Mesenchymal stem cell (in vitro differentiated cells and primary cell): ENCODE measurements at regions not wholly inside any gene's neighbourhood (a gene's known extent, or its start where the extent isn't known, plus 50 kb on each side); places are given as distances from the start of the nearest gene placed in this dataset.

ENCODE experiments used
- DNase-seq: peaks from one replicate; pipeline ENCODE4 v3.0.0-alpha.2; 2013
- H2AFZ ChIP-seq: one replicate; pipeline ENCODE4 v1.6.1; 2013; ENCODE audit warnings: low read depth, mild to moderate bottlenecking, control low read depth, inconsistent platforms, low read length, moderate library complexity
- H2AK5ac ChIP-seq: 2 replicates; pipeline ENCODE4 v1.6.1; 2013; ENCODE audit warnings: low read length, moderate library complexity, mild to moderate bottlenecking, inconsistent platforms; ENCODE audit not compliant: severe bottlenecking
- H2BK120ac ChIP-seq: one replicate; pipeline ENCODE4 v1.6.1; 2013; ENCODE audit warnings: low read depth, mild to moderate bottlenecking, inconsistent platforms, low read length, moderate library complexity
- H2BK12ac ChIP-seq, 2 experiments: one replicate each; pipeline ENCODE4 v1.6.1; 2013; ENCODE audit warnings: inconsistent platforms in 2 of 2, low read length in 2 of 2, mild to moderate bottlenecking in 2 of 2, moderate library complexity in 2 of 2, control low read depth in 1 of 2
- H2BK15ac ChIP-seq: one replicate; pipeline ENCODE4 v1.6.1; 2013; ENCODE audit warnings: mild to moderate bottlenecking, low read depth, inconsistent platforms; ENCODE audit not compliant: poor library complexity, severe bottlenecking
- H2BK5ac ChIP-seq: 2 replicates; pipeline ENCODE4 v1.6.1; 2013; ENCODE audit warnings: low read depth, mild to moderate bottlenecking, low read length, control low read depth, inconsistent platforms; ENCODE audit not compliant: poor library complexity, severe bottlenecking
- H3K14ac ChIP-seq, 2 experiments: one replicate each; pipeline ENCODE4 v1.6.1; 2013; ENCODE audit warnings: inconsistent platforms in 2 of 2, low read length in 2 of 2, control low read depth in 1 of 2, mild to moderate bottlenecking in 1 of 2, moderate library complexity in 1 of 2
- H3K18ac ChIP-seq, 2 experiments: one replicate each; pipeline ENCODE4 v1.6.1; 2013; ENCODE audit warnings: inconsistent platforms in 2 of 2, low read length in 2 of 2, control low read depth in 1 of 2, low read depth in 1 of 2, mild to moderate bottlenecking in 1 of 2
- H3K23ac ChIP-seq, 2 experiments: one replicate each; pipeline ENCODE4 v1.6.1; 2013; ENCODE audit warnings: inconsistent platforms in 2 of 2, low read length in 2 of 2, mild to moderate bottlenecking in 2 of 2, moderate library complexity in 2 of 2, control low read depth in 1 of 2
- H3K27ac ChIP-seq: 2 replicates; pipeline ENCODE4 v1.5.1; 2013; ENCODE audit warnings: mild to moderate bottlenecking, moderate library complexity, low read length, control low read depth, inconsistent platforms; ENCODE audit not compliant: poor library complexity, severe bottlenecking
- H3K27me3 ChIP-seq, 2 experiments: 2 replicates each; pipeline versions ENCODE4 v1.6.1 to v1.7.0; 2013; ENCODE audit warnings: low read length in 2 of 2, mild to moderate bottlenecking in 2 of 2, moderate library complexity in 2 of 2, control low read depth in 1 of 2, inconsistent platforms in 1 of 2; ENCODE audit not compliant: control insufficient read depth in 1 of 2, insufficient read depth in 1 of 2
- H3K36me3 ChIP-seq, 2 experiments: 2 replicates each; pipeline versions ENCODE4 v1.6.1 to v1.7.0; 2013; ENCODE audit warnings: low read length in 2 of 2, control low read depth in 1 of 2, inconsistent platforms in 1 of 2, low read depth in 1 of 2, mild to moderate bottlenecking in 1 of 2; ENCODE audit not compliant: insufficient read depth in 2 of 2, control insufficient read depth in 1 of 2
- H3K4ac ChIP-seq, 2 experiments: one replicate each; pipeline ENCODE4 v1.6.1; 2013; ENCODE audit warnings: inconsistent platforms in 2 of 2, low read length in 2 of 2, mild to moderate bottlenecking in 2 of 2, moderate library complexity in 2 of 2, control low read depth in 1 of 2, low read depth in 1 of 2
- H3K4me1 ChIP-seq: 2 replicates; pipeline ENCODE4 v1.6.1; 2013; ENCODE audit warnings: low read depth, low read length, control low read depth; ENCODE audit not compliant: control insufficient read depth, insufficient read depth
- H3K4me2 ChIP-seq: 2 replicates; pipeline ENCODE4 v1.6.1; 2013; ENCODE audit warnings: low read length, mild to moderate bottlenecking, inconsistent platforms; ENCODE audit not compliant: poor library complexity, severe bottlenecking
- H3K4me3 ChIP-seq, 2 experiments: 2 replicates each; pipeline versions ENCODE4 v1.5.1 to v1.7.0; 2013; ENCODE audit warnings: low read length in 2 of 2, mild to moderate bottlenecking in 2 of 2, control low read depth in 1 of 2, low read depth in 1 of 2; ENCODE audit not compliant: insufficient read depth in 1 of 2
- H3K79me1 ChIP-seq: replicated peaks from 2 replicates; pipeline ENCODE4 v1.6.1; 2013; ENCODE audit warnings: mild to moderate bottlenecking, control low read depth, low read length, inconsistent platforms; ENCODE audit not compliant: poor library complexity, severe bottlenecking
- H3K9ac ChIP-seq: 2 replicates; pipeline ENCODE4 v1.7.0; 2013; ENCODE audit warnings: mild to moderate bottlenecking, low read length, moderate library complexity
- H3K9me3 ChIP-seq: 2 replicates; pipeline ENCODE4 v1.7.0; 2013; ENCODE audit warnings: mild to moderate bottlenecking, low read length; ENCODE audit not compliant: control insufficient read depth
- H4K8ac ChIP-seq: one replicate; pipeline ENCODE4 v1.6.1; 2013; ENCODE audit warnings: inconsistent platforms, mild to moderate bottlenecking, low read length, moderate library complexity
- H4K91ac ChIP-seq: one replicate; pipeline ENCODE4 v1.6.1; 2013; ENCODE audit warnings: mild to moderate bottlenecking, low read length, inconsistent platforms
- WGBS: methylation state at CpG from one replicate; pipeline ENCODE4 v1.1.7; 2013; ENCODE audit warnings: mixed read lengths; 5-methylcytosine and 5-hydroxymethylcytosine counted together

DNA sequence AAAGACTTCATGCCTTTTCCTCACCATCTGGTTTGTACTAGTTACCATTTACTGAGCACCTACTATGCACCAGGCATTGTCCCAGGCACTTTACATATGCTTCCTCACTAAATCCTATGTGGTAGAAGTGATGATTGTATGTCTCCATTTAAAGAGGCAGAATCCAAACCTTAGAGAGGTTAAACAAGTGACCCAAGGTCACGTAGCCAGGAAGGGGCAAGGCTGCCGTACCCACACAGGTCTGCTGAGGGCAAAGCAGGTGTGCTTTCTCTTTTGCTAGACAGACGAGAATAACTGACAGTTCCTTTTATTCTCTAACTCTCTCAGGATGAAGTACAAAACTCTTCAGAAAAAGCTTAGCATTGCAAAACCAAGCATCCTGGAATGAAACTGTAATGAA lies 235.2 kb upstream of the SRRM4 start:
- H3K9me3 ChIP-seq = peaks cover 4% of the 10 kb centered on the region
- no peak overlapping the region for H2AFZ ChIP-seq
- H2BK15ac ChIP-seq = no peak overlapping the region
- no peak overlapping the region for H3K4me2 ChIP-seq
- no peak overlapping the region for H3K4me3 ChIP-seq
- H3K23ac ChIP-seq = no peak overlapping the region
- no peaks in the 10 kb centered on the region for H3K4me1 ChIP-seq
- no peaks in the 10 kb centered on the region for H3K79me1 ChIP-seq
- H2BK12ac ChIP-seq = no peak overlapping the region
- H2BK120ac ChIP-seq = no peak overlapping the region
- no peak overlapping the region for H3K14ac ChIP-seq
- H3K4ac ChIP-seq = no peak overlapping the region
- no peaks in the 10 kb centered on the region for H3K27me3 ChIP-seq
- no peak overlapping the region for H3K27ac ChIP-seq
- H2AK5ac ChIP-seq = no peak overlapping the region
- H4K91ac ChIP-seq = no peak overlapping the region
- WGBS = 57% methylated on average over 2 of the region's 3 CpGs
- no peak overlapping the region for H4K8ac ChIP-seq
- H2BK5ac ChIP-seq = no peak overlapping the region
- no peak for DNase-seq
- no peak overlapping the region for H3K18ac ChIP-seq
- H3K36me3 ChIP-seq = no peaks in the 10 kb centered on the region
- H3K9ac ChIP-seq = no peak overlapping the region

DNA sequence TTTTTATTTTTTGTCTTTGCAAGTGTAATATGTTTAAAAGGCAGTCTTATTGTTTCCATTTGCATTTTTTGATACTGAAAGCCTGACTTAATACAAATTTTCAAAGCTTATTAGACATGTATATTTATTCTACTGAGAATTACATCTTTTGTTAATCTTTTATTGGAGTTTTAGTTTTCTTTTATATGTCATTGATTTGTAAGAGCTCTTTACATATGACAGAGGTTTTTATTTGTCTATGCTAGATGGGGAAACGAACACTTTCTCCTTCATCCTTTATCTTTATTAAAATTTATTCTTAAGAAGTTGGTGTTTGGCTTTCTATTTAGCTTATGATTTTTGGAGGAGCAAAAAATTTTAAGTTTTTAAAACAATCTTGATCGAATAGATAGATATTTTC lies 234.4 kb upstream of the SRRM4 start:
- no peaks in the 10 kb centered on the region for H3K36me3 ChIP-seq
- no peak overlapping the region for H3K23ac ChIP-seq
- no peak overlapping the region for H3K9ac ChIP-seq
- H3K79me1 ChIP-seq = no peaks in the 10 kb centered on the region
- peaks cover 8% of the 10 kb centered on the region for H3K9me3 ChIP-seq
- DNase-seq = no peak
- H2BK12ac ChIP-seq = no peak overlapping the region
- no peak overlapping the region for H4K8ac ChIP-seq
- H2AK5ac ChIP-seq = no peak overlapping the region
- H3K4me3 ChIP-seq = no peak overlapping the region
- H2BK15ac ChIP-seq = no peak overlapping the region
- no peak overlapping the region for H3K4me2 ChIP-seq
- H3K27ac ChIP-seq = no peak overlapping the region
- H2BK5ac ChIP-seq = no peak overlapping the region
- H2BK120ac ChIP-seq = no peak overlapping the region
- H3K4me1 ChIP-seq = no peaks in the 10 kb centered on the region
- H2AFZ ChIP-seq = no peak overlapping the region
- 76% methylated on average over 1 of the region's 2 CpGs for WGBS
- no peaks in the 10 kb centered on the region for H3K27me3 ChIP-seq
- no peak overlapping the region for H4K91ac ChIP-seq
- H3K4ac ChIP-seq = no peak overlapping the region
- no peak overlapping the region for H3K18ac ChIP-seq
- no peak overlapping the region for H3K14ac ChIP-seq

DNA sequence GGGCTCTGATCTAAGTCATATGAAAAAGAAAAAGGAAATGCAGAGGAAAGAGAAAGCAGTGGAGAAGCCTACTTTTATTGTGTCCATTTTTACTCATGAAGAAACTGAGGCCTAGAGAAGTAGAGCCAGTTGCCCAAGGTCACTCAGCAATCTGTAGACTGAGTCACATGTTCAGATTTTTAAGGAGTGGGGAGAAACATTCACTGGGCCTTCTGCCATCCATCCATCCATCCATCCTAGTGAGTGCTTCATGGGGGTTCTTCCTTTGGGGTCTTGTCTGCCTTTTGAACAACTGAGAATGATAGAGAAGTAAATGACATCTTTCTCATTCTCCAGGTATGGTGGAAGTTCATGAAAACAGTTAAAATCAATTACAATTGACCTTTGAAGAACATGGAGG lies 233.6 kb upstream of the SRRM4 start:
- no peak overlapping the region for H3K14ac ChIP-seq
- no peak overlapping the region for H3K4me3 ChIP-seq
- H3K18ac ChIP-seq = no peak overlapping the region
- H2AFZ ChIP-seq = no peak overlapping the region
- no peak overlapping the region for H2AK5ac ChIP-seq
- H3K27me3 ChIP-seq = no peaks in the 10 kb centered on the region
- no peak overlapping the region for H3K4ac ChIP-seq
- no peaks in the 10 kb centered on the region for H3K36me3 ChIP-seq
- H3K9me3 ChIP-seq = peaks cover 7% of the 10 kb centered on the region
- H2BK5ac ChIP-seq = no peak overlapping the region
- no peak for DNase-seq
- no peak overlapping the region for H4K8ac ChIP-seq
- H4K91ac ChIP-seq = no peak overlapping the region
- H3K23ac ChIP-seq = no peak overlapping the region
- H3K9ac ChIP-seq = no peak overlapping the region
- no peak overlapping the region for H3K4me2 ChIP-seq
- H2BK120ac ChIP-seq = no peak overlapping the region
- no peak overlapping the region for H2BK12ac ChIP-seq
- H3K79me1 ChIP-seq = no peaks in the 10 kb centered on the region
- H2BK15ac ChIP-seq = no peak overlapping the region
- no peak overlapping the region for H3K27ac ChIP-seq
- H3K4me1 ChIP-seq = no peaks in the 10 kb centered on the region

DNA sequence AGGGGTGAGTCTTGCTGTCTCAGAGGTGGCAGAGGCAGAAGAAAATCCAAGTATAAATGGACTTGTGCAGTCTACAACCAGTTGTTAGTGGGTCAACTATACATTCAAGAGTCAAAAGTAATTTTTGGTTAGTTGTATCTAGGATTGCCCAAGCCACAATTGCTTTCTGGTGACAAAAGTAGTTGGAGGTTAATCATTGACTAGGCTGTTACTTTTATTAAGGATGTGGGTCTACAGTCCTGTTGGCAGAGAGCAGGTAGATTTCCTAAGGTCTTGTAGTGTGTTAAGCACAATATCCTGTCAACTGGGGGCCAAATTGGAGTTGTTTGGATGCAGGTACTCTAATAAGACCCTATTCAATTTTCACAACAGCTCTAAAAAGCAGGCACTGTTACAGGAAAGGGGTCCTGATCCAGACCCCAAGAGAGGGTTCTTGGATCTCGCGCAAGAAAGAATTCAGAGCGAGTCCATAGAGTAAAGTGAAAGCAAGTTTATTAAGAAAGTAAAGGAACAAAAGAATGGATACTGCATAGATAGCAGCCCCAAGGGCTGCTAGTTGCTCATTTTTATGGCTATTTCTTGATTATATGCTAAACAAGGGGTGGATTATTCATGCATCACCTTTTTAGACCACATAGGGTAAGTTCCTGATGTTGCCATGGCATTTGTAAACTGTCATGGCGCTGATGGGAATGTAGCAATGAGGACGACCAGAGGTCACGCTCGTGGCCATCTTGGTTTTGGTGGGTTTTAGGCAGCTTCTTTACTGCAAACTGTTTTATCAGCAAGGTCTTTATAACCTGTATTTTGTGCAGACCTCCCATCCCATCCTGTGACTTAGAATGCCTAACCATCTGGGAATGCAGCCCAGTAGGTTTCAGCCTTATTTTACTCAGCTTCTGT lies 232.6 kb upstream of the SRRM4 start:
- H2BK15ac ChIP-seq = no peak overlapping the region
- no peak overlapping the region for H3K4me2 ChIP-seq
- no peaks in the 10 kb centered on the region for H3K36me3 ChIP-seq
- H3K27me3 ChIP-seq = no peaks in the 10 kb centered on the region
- no peak overlapping the region for H3K4me3 ChIP-seq
- no peaks in the 10 kb centered on the region for H3K79me1 ChIP-seq
- no peak overlapping the region for H2BK5ac ChIP-seq
- no peak overlapping the region for H2AFZ ChIP-seq
- no peak overlapping the region for H4K8ac ChIP-seq
- H2AK5ac ChIP-seq = no peak overlapping the region
- DNase-seq = no peak
- no peak overlapping the region for H3K23ac ChIP-seq
- H2BK120ac ChIP-seq = no peak overlapping the region
- no peak overlapping the region for H2BK12ac ChIP-seq
- WGBS = 82% methylated on average over 7 of the region's 7 CpGs
- H3K4me1 ChIP-seq = no peaks in the 10 kb centered on the region
- H4K91ac ChIP-seq = no peak overlapping the region
- peaks cover 7% of the 10 kb centered on the region for H3K9me3 ChIP-seq
- H3K14ac ChIP-seq = no peak overlapping the region
- no peak overlapping the region for H3K27ac ChIP-seq
- H3K9ac ChIP-seq = no peak overlapping the region
- no peak overlapping the region for H3K18ac ChIP-seq
- no peak overlapping the region for H3K4ac ChIP-seq
